ENCODE measurements at regions not wholly inside any gene's neighbourhood (a gene's known extent, or its start where the extent isn't known, plus 50 kb on each side); places are given as distances from the start of the nearest gene placed in this dataset.
"Not testable (repeated sequence)": the region's sequence is repeated elsewhere in the genome, so short reads cannot be mapped to it uniquely, and the experiment has no call there.

GRCh38 chr9:40930426-40930825, 198.1 kb downstream of the FOXD4L6 start:
- not testable (repeated sequence) for DNase-seq (ENCODE audit: low read depth)

GRCh38 chr9:40929488-40929845, 199.0 kb downstream of the FOXD4L6 start:
- not testable (repeated sequence) for DNase-seq (ENCODE audit: low read depth)

- no peak for DNase-seq (ENCODE audit: low read depth)
These were observed 199.5 kb downstream of the FOXD4L6 start for GRCh38 chr9:40928803-40929487.

GRCh38 chr9:40927851-40928802, 200.4 kb downstream of the FOXD4L6 start:
- no peak for DNase-seq (ENCODE audit: low read depth)

- DNase-seq (ENCODE audit: low read depth): no peak
These were observed 201.2 kb downstream of the FOXD4L6 start for GRCh38 chr9:40927260-40927631.

- no peak for DNase-seq (ENCODE audit: low read depth)
These were observed 201.8 kb downstream of the FOXD4L6 start for GRCh38 chr9:40926404-40927259.

- DNase-seq (ENCODE audit: low read depth): no peak
These were observed 203.3 kb downstream of the FOXD4L6 start for GRCh38 chr9:40925149-40925548.

- DNase-seq (ENCODE audit: low read depth): not testable (repeated sequence)
These were observed 212.1 kb downstream of the FOXD4L6 start for GRCh38 chr9:40916399-40916783.

GRCh38 chr9:40915660-40916398, 212.7 kb downstream of the FOXD4L6 start:
- not testable (repeated sequence) for DNase-seq (ENCODE audit: low read depth)

- DNase-seq (ENCODE audit: low read depth): no peak
These were observed 213.5 kb downstream of the FOXD4L6 start for GRCh38 chr9:40914772-40915659.

- DNase-seq (ENCODE audit: low read depth): no peak
These were observed 214.4 kb downstream of the FOXD4L6 start for GRCh38 chr9:40913928-40914673.

GRCh38 chr9:40913096-40913719, 215.3 kb downstream of the FOXD4L6 start:
- DNase-seq (ENCODE audit: low read depth): no peak

GRCh38 chr9:40912679-40913078, 215.8 kb downstream of the FOXD4L6 start:
- not testable (repeated sequence) for DNase-seq (ENCODE audit: low read depth)

GRCh38 chr9:40911647-40912046, 216.8 kb downstream of the FOXD4L6 start:
- no peak for DNase-seq (ENCODE audit: low read depth)

GRCh38 chr9:40910995-40911394, 217.5 kb downstream of the FOXD4L6 start:
- DNase-seq (ENCODE audit: low read depth): not testable (repeated sequence)

- DNase-seq (ENCODE audit: low read depth): no peak
These were observed 218.7 kb downstream of the FOXD4L6 start for GRCh38 chr9:40909821-40910220.

- not testable (repeated sequence) for DNase-seq (ENCODE audit: low read depth)
These were observed 219.4 kb downstream of the FOXD4L6 start for GRCh38 chr9:40909111-40909510.

GRCh38 chr9:40907657-40908624, 220.5 kb downstream of the FOXD4L6 start:
- DNase-seq (ENCODE audit: low read depth): no peak

Data from ELR (cell line).